GM21786 (cell line): ENCODE measurements at regions not wholly inside any gene's neighbourhood (a gene's known extent, or its start where the extent isn't known, plus 50 kb on each side); places are given as distances from the start of the nearest gene placed in this dataset.

Experiments
- ATAC-seq: cut with Tn5 transposase; IDR thresholded peaks from one replicate; pipeline ENCODE4 v1.9.1; 2021; ENCODE audit not compliant: unreplicated experiment

DNA sequence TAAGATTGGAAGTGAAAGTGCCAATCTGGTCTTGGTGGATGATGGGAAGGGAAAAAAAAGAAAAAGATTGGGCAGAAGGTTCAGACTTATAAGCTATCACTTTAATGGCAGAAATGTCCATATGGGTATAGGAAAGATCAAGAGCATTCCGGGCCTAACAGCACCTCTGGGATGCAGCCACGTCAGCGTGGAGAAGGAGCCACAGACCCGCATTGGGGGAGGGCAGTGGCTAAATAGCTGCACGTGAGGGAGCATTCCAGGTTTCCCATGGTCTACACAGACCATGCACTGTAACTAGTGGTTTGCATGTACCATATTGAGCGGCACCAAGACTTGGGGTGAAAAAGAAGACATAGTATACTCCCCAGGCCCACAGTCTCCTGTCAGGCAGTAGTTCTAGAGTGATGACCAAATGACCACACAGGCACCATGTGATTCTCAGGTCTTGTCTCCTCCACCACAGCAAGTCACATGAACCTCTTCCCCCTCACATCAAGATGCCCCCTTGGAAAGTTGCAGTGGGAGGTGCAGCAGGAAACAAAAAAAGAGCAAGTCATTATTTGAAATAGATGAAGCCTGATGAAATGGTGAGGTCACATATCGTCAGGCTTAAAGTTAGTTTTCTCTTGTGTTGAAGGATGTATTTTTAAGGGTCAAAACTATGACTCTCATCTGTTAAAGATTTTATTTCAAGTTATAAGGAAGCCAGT lies 94.4 kb upstream of the TNFAIP3 start:
- ATAC-seq, result no peak

DNA sequence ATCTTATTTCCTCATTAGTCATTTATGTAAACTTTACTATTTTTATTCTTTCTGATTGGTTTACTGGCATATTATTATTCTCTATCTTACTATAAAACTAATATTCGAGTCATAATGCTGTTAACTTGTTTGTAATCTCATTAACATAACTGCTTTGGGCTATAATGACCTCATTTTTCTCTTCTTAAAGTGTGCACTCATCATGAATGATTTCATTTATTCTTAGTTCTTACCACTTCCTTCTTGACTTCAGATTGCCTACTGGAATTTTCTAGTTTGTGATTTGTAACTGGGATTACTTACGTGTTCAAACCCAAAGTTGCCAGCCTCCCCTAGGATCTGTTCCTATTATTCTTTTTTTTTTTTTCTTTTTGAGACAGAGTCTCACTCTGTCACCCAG lies 91.8 kb upstream of the TNFAIP3 start:
- ATAC-seq, result no peak

DNA sequence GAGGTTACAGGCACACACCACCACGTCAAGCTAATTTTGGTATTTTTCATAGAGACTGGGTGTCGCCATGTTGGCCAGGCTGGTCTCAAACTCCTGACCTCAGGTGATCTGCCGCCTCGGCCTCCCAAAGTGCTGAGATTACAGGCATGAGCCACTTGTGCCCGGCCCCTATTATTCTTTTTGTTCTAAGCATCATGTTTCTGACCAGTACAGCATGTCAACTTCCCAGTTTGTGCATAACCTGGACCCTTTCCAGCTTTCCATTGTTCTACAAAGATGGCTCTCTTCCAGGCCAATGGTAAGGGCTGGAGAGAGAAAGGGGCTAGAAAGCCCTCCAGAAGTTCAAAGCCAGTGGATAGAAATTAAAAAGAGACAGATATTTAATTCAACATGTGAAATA lies 91.3 kb upstream of the TNFAIP3 start:
- ATAC-seq, result no peak

DNA sequence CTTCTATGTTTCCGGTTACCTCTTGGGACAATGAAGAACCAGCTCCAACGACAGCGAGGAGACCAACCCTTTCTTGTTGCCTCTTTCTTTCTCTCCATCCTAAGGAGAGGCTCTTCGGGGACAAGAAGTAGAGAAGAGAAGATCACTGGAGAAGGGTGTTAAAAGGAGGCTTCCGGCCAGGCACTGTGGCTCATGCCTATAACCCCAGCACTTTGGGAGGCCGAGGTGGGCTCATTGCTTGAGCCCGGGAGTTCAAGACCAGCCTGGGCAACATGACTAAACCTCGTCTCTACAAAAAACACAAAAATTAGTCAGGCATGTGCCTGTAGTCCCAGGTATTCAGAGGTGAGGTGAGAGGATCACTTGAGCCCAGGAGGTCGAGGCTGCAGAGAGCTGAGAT lies 90.8 kb upstream of the TNFAIP3 start:
- ATAC-seq, result no peak

DNA sequence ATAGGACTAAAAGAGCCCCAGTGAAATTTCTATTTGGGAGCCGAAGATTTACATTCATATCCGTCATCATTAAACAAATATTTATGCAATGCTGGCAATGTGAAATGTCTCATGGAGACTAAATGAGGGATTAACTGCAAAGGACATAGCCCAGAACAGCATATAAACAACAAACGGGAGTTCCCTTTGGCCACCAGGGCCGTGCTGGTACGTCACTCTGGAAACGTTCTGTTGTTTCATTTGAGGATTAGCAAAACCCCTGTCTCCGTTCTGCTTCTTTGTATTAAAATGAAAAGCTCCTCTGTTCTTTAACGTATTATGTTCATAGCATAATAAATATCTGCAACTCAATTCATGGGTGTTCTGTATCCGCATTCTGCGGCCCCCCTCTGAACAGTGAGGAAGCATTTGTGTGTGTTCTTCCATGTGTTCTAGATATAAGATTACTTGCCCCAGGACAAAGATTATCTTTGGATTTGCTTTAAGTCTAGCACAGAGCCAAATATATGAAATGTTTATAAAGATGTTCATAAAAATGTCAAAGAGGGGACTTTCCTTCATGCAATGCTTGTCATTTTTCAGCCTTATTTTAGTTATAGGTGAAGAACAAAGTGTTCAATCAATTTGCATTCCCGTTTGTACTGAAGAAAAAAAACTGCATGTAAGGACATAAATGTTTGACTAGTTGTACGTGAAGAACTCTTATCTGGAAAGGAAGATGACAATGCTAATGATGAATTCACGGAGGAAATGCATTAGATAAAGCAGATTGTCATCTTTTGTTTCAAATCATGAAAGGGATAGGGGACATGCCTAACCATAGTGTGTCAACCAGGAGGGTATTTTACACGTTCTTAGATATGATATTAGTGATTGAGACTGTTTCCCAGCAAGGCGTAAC lies 90.0 kb upstream of the TNFAIP3 start:
- no peak for ATAC-seq

DNA sequence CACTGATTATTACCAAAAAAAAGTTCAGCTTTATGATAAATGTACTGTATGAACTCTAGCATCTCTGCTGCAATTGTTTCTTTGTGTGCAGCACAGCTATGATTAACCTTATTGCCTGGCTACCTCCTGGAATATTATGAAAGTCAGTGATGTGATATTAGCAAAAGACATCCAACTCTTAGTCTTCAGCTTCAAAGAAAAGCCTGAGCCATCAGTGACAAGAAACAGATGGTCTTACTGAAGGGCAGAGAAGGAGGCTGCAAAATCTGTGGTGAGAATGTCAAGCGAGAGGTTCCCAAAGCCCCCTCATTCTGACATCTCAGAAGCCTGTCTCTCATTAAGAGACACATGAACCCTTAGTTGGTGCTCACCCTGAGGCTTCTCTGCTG lies 89.4 kb upstream of the TNFAIP3 start:
- ATAC-seq, result no peak

DNA sequence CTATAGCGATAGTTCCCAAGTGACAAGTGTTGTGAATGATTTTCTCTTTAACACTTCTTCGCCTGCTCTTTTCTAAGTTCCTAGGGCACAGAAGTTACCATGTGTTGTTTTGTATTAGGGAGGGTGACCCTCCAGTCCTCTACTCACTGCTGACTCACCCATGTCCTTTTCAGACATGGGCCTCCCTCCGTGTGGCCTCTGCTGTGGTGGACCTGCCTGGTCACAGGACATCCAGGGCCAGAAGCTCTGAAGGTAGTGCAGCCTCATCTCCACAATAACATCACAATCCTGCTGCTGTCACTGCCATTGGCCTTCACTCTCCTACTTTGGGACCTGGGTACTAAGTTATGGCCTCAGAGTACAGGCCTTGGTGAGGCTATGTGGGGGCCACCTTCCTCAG lies 87.1 kb upstream of the TNFAIP3 start:
- ATAC-seq, result no peak

DNA sequence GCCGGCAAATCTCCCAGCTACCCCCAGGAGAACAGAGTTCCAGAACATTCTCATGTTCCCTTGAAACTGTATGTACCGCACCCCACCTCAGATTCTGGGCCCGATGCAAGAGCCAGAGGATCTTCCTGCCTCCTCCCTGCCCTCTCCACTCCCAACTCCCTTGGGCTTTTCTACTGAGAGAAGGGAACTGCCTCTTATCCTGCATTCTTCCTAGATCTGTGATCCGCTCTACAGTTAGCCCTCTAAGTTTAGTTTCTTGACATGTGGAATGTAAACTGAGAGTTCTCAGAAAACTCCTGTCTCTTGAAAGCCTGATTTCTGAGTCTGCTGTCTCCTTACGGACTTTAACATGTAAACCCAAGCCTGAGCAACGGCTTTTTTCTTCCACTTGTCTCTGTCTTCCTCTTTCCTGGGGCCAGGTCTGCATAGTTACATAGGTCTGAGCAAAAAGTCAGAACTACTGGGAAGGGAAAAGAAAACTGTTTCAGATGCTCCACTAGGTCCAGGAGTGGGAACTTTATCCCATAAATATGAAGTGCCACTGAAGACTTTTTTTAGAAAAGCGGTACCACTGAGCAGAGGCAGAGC lies 86.5 kb upstream of the TNFAIP3 start:
- no peak for ATAC-seq

DNA sequence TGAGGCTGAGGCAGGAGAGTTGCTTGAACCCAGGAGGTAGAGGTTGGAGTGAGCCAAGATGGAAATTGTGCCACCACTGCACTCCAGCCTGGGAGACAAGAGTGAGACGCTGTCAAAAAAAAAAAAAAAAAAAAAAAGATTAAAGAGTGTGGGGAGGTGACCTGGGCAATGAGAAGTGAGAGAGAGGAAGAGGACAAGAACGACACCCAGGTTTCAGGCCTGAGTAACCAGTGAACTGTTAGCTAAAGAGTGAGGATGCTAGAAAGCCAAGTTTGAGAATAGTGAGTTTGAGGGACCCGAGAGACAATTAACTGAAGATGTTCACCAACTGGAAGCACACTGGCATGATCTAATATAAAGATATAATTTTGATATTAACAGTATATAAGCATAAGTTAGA lies 85.4 kb upstream of the TNFAIP3 start:
- ATAC-seq, result peak; percentile 42

DNA sequence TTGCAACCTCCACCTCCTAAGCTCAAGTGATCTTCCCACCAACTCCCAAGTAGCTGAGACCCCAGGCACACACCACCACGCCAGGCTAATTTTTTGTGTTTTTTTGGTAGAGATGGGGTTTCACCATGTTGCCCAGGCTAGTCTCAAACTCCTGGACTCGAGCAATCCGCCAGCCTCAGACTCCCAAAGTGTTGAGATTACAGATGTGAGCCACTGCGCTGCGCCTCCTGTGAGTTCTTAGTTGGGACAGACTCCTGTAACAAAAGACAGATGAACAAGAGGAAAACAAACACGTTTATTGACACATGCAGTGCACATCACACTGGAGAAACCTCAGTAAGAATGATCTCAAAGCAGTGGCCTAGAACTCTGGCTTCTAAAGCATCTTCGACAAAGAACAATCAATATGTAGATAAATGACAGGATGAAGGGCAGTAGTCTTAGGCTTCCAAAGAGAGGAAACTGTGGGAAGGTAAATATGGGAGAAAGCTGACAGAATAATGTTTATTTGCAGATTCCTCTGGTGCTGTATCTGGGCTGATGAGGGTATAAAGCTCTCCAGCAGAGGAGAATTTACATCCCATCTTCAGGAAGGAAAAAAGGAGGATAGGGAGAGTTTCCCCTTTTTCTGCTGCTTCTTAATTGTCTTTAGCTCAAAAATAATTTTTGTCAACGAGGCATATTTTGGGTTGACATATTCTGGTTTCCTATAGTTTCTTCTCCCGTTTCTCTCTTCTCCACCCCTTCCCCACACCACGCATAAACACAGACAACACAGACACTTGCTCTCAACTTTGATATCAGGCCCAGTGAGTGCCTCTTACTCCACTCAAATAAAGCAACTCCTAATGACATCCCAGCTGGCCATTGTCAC lies 84.7 kb upstream of the TNFAIP3 start:
- no peak for ATAC-seq

DNA sequence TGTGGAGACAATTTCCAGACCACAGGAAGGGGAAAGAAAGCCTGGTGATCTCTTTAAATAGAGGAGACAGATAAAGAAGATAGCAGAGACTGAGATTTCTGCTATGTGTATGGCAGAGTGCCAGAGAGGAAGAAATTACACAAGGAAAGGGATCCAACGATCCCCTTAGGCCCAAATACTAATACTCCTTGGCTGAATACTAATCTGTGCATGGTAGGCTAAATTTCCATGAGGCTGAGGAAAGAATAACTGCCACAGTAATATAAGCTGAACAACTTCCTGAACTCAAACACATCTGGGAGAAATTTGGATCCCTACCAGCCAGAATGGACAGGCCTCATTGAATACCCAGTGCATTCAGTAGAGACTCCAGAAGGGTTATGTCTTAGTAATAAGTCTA lies 83.3 kb upstream of the TNFAIP3 start:
- no peak for ATAC-seq

DNA sequence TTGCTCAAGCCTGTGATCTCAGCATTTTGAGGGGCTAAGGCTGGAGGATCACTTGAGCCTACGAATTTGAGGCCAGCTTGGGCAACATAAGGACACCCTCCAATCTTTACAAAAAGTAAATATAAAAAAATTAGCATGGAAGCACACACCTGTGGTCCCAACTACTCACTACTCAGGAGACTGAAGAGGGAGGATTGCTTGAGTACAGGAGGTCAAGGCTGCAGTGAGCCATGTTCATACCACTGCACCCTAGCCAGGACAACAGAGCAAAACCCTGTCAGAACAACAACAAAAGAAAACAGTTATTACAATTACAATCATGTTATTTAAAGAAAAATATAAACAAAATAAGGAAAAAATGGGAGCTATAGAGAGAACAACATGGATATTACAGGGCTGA lies 82.5 kb upstream of the TNFAIP3 start:
- ATAC-seq, result no peak

DNA sequence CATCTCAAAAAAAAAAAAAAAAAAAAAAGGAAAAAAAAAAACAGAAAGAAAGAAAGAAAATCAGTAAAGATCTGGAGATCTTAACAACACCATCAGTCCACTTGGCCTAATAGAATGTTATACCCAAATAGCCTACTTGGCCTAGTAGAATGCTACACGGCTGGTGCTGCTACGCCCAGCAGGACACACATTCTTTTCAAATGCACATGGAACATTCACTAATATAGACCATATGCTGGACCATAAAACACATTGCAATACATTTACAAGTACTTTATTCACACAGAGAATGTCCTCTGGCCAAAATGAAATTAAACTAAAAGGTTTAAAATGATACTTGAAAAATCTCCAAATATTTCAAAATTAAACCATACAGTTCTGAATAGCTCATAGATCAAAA lies 80.0 kb upstream of the TNFAIP3 start:
- ATAC-seq, result no peak

DNA sequence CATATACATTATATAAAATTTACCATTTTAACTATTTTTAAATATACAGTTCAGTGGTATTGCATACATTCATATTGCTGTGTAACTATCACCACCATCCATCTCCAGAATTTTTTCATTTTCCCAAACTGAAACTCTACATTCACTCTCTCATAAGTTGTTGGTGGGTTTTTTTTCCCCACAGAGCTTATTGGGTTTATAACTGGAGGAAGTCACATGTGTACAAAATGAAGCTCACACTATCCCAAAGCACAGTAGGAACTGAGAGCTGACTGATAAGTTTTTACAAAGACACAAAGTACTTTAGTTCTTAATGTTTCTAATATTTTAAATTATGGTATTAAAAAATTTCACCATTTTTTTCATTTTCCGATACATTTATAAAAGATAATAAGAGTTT lies 78.8 kb upstream of the TNFAIP3 start:
- no peak for ATAC-seq

DNA sequence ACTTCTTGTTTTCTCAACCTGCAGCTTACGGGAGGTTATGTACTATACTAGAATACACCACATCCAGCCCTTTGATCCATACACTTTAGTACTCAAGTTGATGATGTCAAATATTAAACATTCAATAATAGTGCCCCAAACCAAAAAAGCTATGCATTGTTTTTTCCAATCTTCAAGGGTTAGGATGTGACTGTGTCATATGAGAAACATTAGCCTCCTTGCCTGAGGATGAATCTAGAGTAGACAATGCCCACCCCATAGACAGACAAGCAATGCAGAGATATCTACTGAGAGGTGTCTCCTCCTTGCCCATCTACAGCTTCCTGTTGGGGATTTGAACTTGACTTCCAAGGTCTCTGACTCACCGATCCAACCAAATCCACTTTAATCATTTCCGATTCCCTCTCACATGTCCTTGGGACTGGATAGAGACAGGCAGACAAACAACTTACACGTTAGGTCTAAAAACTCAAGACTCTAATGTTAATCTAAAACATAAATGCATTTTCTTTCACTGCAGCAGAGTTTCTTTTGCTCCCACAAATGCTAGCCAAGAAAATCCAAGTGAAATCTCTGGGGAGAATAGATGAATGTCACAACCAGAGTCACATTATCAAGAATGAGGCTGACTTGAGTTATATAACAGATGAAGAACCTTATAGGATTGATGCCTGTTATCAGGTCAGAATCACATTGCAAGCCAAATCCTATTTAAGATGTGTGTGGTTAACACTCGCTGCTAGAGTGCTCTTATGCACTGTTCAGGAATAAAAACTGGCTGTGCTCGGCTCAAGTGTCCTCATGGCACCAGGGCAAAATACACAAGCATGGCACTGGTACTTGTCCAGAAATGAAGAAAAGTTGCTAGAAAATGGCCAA lies 75.5 kb upstream of the TNFAIP3 start:
- ATAC-seq, result no peak

DNA sequence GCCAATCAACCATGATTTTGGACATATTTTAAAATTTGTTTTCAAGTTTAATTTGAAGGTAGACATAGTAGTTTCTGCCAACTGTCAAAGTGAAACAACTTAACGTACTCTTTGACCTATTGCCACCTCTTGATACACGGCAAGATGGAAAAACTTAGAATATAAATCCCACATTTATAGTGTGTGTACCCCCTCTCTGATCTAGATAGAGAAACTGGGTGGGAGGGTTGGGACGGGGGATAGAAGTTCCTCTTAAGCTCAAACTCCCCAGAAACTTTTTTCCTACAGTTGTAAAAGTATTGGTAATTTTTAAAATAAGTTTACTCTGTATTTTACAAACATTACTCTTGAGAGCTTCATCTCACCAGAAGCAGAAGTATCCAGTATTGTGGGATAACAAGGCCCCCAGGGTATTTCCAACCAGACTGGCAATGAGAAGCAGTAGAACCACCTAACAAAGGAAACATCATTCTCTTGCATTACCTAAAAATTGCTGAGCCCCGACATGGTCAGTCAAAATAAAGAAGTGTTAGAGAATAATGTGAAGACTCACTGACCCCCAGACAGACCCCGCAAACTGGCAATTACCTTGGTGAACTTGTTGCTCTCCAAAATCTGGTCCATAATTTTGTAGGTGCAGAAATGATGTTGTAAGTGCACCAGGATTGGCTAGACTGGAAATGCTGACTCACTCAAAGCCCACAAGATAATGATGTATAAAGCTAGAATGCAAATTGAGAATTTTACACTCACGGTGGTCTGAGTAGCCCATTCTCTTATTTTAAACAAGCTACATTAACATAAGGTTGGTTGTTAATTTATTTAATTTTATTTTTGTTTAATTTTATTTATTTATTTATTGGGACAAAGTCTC lies 74.7 kb upstream of the TNFAIP3 start:
- no peak for ATAC-seq

DNA sequence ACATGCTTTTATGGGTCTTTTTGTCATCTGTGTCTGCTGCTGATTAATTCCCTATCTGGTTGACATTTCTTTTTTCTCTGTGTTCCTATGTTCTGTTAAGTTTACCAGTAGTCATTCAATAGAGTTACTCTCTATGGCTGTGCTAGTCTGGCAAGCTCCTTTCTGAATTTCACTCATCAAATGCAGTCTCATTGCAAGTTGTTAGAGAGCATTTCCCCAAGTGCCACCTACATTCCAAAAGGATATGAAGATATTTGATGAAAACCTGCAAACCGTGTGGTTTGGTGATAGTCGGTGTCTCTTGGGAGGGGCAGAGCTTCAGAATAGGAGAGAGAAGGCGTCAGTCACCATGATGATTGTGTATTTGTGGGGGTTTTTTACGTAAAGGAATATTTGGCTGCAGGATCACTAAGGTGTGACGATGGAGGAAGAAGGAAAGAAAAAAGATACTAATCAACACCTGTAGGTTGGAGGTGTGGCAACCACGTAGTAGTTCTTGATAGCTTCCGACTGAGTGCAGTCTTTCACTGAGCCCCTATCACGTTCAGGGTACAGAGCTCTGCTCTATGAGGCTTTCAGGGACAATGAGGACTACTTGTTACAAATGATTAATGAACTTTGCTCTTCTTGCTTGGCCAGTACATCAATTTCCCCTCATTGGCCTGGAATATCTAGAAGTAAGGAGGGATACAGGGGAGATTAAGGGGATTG lies 73.1 kb upstream of the TNFAIP3 start:
- ATAC-seq, result no peak

DNA sequence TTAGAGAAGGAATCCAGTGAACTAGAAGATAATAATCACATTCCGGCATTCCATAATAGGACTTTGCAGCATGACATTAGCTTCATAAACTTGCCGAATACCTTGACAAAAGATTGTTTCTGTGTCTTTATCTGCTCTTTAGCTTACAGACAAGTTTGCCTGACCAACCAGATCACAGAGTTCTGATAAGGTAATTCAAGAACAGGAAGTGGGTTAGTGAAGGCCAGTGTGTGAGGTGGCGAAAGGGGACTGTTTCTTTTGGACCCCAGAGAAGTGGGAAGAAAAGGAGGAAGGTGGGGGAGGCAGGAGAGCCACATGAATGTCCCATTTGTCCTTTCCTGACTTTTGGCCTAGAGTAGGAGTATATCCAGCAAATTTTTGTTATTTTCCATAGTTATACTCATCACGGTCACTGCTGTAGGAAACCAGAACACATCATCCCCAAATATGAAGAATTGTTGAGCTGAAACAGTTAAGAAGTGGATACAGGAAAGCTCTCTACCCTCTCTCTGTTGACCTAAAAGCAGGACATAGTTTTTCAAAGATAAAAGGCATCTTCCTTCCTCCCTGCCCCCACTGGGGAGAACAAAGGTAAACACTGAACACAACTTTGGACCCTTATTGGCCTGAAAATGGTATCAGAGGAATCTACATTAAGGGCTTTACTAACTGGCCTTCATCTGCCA lies 72.4 kb upstream of the TNFAIP3 start:
- no peak for ATAC-seq
